Endothelial cell of umbilical vein (primary cell): ENCODE measurements at regions not wholly inside any gene's neighbourhood (a gene's known extent, or its start where the extent isn't known, plus 50 kb on each side); places are given as distances from the start of the nearest gene placed in this dataset.

Experiments used
- BruUV-seq: library from RNA; stranded (reverse); fragments of 400-500 nt; replicated peaks from 2 replicates; lab custom pipeline; 2021; lab: Mats Ljungman, UMichigan
- CTCF ChIA-PET: fragments of 300-600, 350-600 bp; sonication (Branson Sonifier 250); formaldehyde crosslinking; loops from one replicate; lab custom pipeline; 2021; ENCODE audit warnings: antibody characterized with exemption, inconsistent platforms; lab: Charles Lee
- POLR2A ChIA-PET: fragments of 300-600, 350-600 bp; sonication (Branson Sonifier 250); formaldehyde crosslinking; loops from one replicate; lab custom pipeline; 2021; ENCODE audit warnings: antibody characterized with exemption, inconsistent platforms; lab: Charles Lee
- DNase-seq: peaks from one replicate; pipeline ENCODE4 v3.0.0-alpha.2; 2011; ENCODE audit warnings: low read depth, low spot score
- FAIRE-seq: peaks from 2 replicates; lab custom pipeline; 2011; peaks lifted over from hg19 to GRCh38; lab: Jason Lieb, UNC
- H2AFZ ChIP-seq: 2 replicates; pipeline ENCODE4 v1.6.0; 2012; ENCODE audit warnings: low read depth, low read length, control low read depth, inconsistent platforms
- H3K27ac ChIP-seq: 2 replicates; pipeline ENCODE4 v1.5.1; 2011; ENCODE audit warnings: low read depth, mild to moderate bottlenecking, control low read depth, low read length, moderate library complexity; ENCODE audit not compliant: insufficient read depth
- H3K27me3 ChIP-seq, 2 experiments: 2 replicates each; pipeline versions ENCODE4 v1.6.0 to v1.6.1; 2011; ENCODE audit warnings: low read length in 2 of 2, mixed read lengths in 1 of 2; ENCODE audit not compliant: control insufficient read depth in 2 of 2, insufficient read depth in 2 of 2
- H3K36me3 ChIP-seq, 2 experiments: 2 replicates in 1 of 2; 3 replicates in 1 of 2; pipeline ENCODE4 v1.5.1; 2011; ENCODE audit warnings: low read length in 2 of 2, mild to moderate bottlenecking in 1 of 2, moderate library complexity in 1 of 2; ENCODE audit not compliant: control insufficient read depth in 2 of 2, insufficient read depth in 2 of 2; ENCODE audit errors: extremely low read depth in 1 of 2
- H3K4me1 ChIP-seq: 3 replicates; pipeline ENCODE4 v1.5.1; 2011; ENCODE audit warnings: mild to moderate bottlenecking, low read length; ENCODE audit not compliant: control insufficient read depth, insufficient read depth; ENCODE audit errors: extremely low read depth
- H3K4me2 ChIP-seq: 2 replicates; pipeline ENCODE4 v1.6.1; 2011; ENCODE audit warnings: low read length, control low read depth, mixed read lengths; ENCODE audit not compliant: insufficient read depth
- H3K4me3 ChIP-seq, 3 experiments: fragments of 200-600 bp in 1 of 3; sonication (generic), shearing (Covaris generic) in 1 of 3; replicated peaks in 1 of 3; 2 replicates each; pipeline ENCODE4 v1.5.1; 2011 to 2016; ENCODE audit warnings: control low read depth in 3 of 3, low read length in 3 of 3, mild to moderate bottlenecking in 2 of 3, inconsistent platforms in 1 of 3, low read depth in 1 of 3, moderate library complexity in 1 of 3; ENCODE audit not compliant: insufficient read depth in 1 of 3
- H3K79me2 ChIP-seq: 2 replicates; pipeline ENCODE4 v1.6.0; 2012; ENCODE audit warnings: low read length, inconsistent platforms; ENCODE audit not compliant: control insufficient read depth, insufficient read depth
- H3K9ac ChIP-seq: replicated peaks from 2 replicates; pipeline ENCODE3; 2011; ENCODE audit warnings: low read length, control low read depth; ENCODE audit not compliant: insufficient read depth; ENCODE audit errors: extremely low read depth
- H3K9me1 ChIP-seq: replicated peaks from 3 replicates; pipeline ENCODE4 v1.6.0; 2011; ENCODE audit warnings: mild to moderate bottlenecking, low read length; ENCODE audit not compliant: control insufficient read depth, insufficient read depth; ENCODE audit errors: extremely low read depth
- H3K9me3 ChIP-seq: replicated peaks from 2 replicates; pipeline ENCODE4 v1.5.1; 2012; ENCODE audit warnings: low read length, inconsistent platforms; ENCODE audit not compliant: control insufficient read depth, insufficient read depth
- H4K20me1 ChIP-seq: replicated peaks from 2 replicates; pipeline ENCODE3; 2011; ENCODE audit warnings: mild to moderate bottlenecking, low read length; ENCODE audit not compliant: control insufficient read depth, insufficient read depth; ENCODE audit errors: extremely low read depth
- CTCF ChIP-seq, 2 donors: IDR thresholded peaks; 1 replicate in 1 of 2; 2 replicates in 1 of 2; pipeline ENCODE4 v1.5.1; 2011; ENCODE audit warnings: low read length in 2 of 2, mild to moderate bottlenecking in 2 of 2, moderate library complexity in 2 of 2, control low read depth in 1 of 2, inconsistent platforms in 1 of 2, low read depth in 1 of 2; ENCODE audit not compliant: insufficient read depth in 1 of 2; ENCODE audit errors: extremely low read depth in 1 of 2
- EZH2 ChIP-seq: IDR thresholded peaks from 2 replicates; pipeline ENCODE4 v1.6.1; 2012; ENCODE audit warnings: borderline replicate concordance, low read depth, mild to moderate bottlenecking, moderate library complexity, low read length, inconsistent platforms; ENCODE audit not compliant: severe bottlenecking
- FOS ChIP-seq: IDR thresholded peaks from 2 replicates; pipeline ENCODE4 v1.6.1; 2011; ENCODE audit warnings: mild to moderate bottlenecking, low read length, moderate library complexity, borderline replicate concordance; ENCODE audit not compliant: insufficient read depth
- GATA2 ChIP-seq: IDR thresholded peaks from 2 replicates; pipeline ENCODE4 v1.7.0; 2011; ENCODE audit warnings: low read depth, mild to moderate bottlenecking, moderate library complexity, mixed read lengths, low read length; ENCODE audit not compliant: insufficient read length, insufficient read depth
- JUN ChIP-seq: IDR thresholded peaks from 2 replicates; pipeline ENCODE4 v1.6.1; 2011; ENCODE audit warnings: borderline replicate concordance, low read depth; ENCODE audit not compliant: insufficient read length, insufficient read depth
- MAX ChIP-seq: IDR thresholded peaks from 2 replicates; pipeline ENCODE4 v1.6.1; 2011; ENCODE audit not compliant: insufficient read depth, insufficient read length
- MYC ChIP-seq: IDR thresholded peaks from one replicate; pipeline ENCODE4 v1.6.1; 2011; ENCODE audit warnings: mild to moderate bottlenecking, low read depth, low read length
- POLR2A ChIP-seq: IDR thresholded peaks from 2 replicates; pipeline ENCODE4 v1.6.1; 2012; ENCODE audit warnings: low read depth, mild to moderate bottlenecking, control low read depth, low read length
- POLR2AphosphoS5 ChIP-seq: IDR thresholded peaks from 2 replicates; pipeline ENCODE4 v1.6.1; 2012; ENCODE audit warnings: low read depth, mild to moderate bottlenecking, control low read depth, low read length, moderate library complexity; ENCODE audit not compliant: insufficient read depth
- dilution Hi-C: fragments of 300-500 bp; cut with MboI; formaldehyde crosslinking; loops from one replicate; pipeline ENCODE4 v1.15.0; 2019; ENCODE audit warnings: low sequenced_read_pairs; ENCODE audit not compliant: extremely low pct_ligation_motif_present
- intact Hi-C: fragments of 100-400 bp; cut with micrococcal nuclease; formaldehyde crosslinking; loops from one replicate; pipeline ENCODE4 v1.10.0; 2022

- no peak for FAIRE-seq
- dilution Hi-C loops: no loop called here
- POLR2A ChIA-PET: no interaction called here
Measured at GRCh38 chr13:38180670-38181069, 169.0 kb upstream of the UFM1 start.

GRCh38 chr13:38180126-38180525 lies 169.5 kb upstream of the UFM1 start:
- Histone ChIP-seq H3K36me3 (no peaks in the 10 kb centered on the region), H3K27me3 (no peaks in the 10 kb centered on the region), H2AFZ (no peak overlapping the region), H3K9me3 (no peaks in the 10 kb centered on the region), H3K4me1 (no peaks in the 10 kb centered on the region), H3K9me1 (no peaks in the 10 kb centered on the region), H3K9ac (no peak overlapping the region), H3K4me2 (no peak overlapping the region), H3K4me3 (no peak overlapping the region), H3K27ac (no peak overlapping the region), H4K20me1 (no peaks in the 10 kb centered on the region), H3K79me2 (no peaks in the 10 kb centered on the region)
- CTCF ChIA-PET: interaction anchor here (1.3 kb wide), 1 partner anchor 9 kb away, joined by 3 read pairs; no protein-coding TSS in a partner anchor
- intact Hi-C loops (no loop called here), dilution Hi-C loops (no loop called here)
- POLR2A ChIA-PET: no interaction called here
- DNase-seq (no peak), FAIRE-seq (no peak)
- TF ChIP-seq GATA2 (no peak), POLR2AphosphoS5 (no peak), POLR2A (no peak), CTCF (IDR thresholded peaks at IDR 0.05; ENCODE audit: extremely low read depth in 1 of 2, insufficient read depth in 1 of 2, low read depth in 1 of 2, low read length in 2 of 2) (no peak), EZH2 (no peak), MYC (no peak), FOS (no peak), MAX (no peak), JUN (no peak)
- BruUV-seq: no TSS peak

More at GRCh38 chr13:38180670-38181069, 169.0 kb upstream of the UFM1 start:
- CTCF ChIA-PET: interaction anchor here (1.3 kb wide), 1 partner anchor 10 kb away, joined by 3 read pairs; no protein-coding TSS in a partner anchor
- TF ChIP-seq POLR2AphosphoS5 (no peak), FOS (no peak), MAX (no peak), JUN (no peak), GATA2 (no peak)
- intact Hi-C loops: no loop called here
- no peak for DNase-seq
- Histone ChIP-seq H3K9me1 (no peaks in the 10 kb centered on the region), H3K9me3 (no peaks in the 10 kb centered on the region), H3K27ac (no peak overlapping the region), H4K20me1 (no peaks in the 10 kb centered on the region), H3K36me3 (no peaks in the 10 kb centered on the region), H3K79me2 (no peaks in the 10 kb centered on the region), H3K4me3 (no peak overlapping the region), H3K27me3 (no peaks in the 10 kb centered on the region), H3K4me2 (no peak overlapping the region), H3K9ac (no peak overlapping the region), H3K4me1 (no peaks in the 10 kb centered on the region), H2AFZ (no peak overlapping the region)
- BruUV-seq: no TSS peak
